Fibroblast of the aortic adventitia (primary cell): ENCODE measurements at regions not wholly inside any gene's neighbourhood (a gene's known extent, or its start where the extent isn't known, plus 50 kb on each side); places are given as distances from the start of the nearest gene placed in this dataset.

Source experiments
- DNase-seq: peaks from one replicate; pipeline ENCODE4 v3.0.0-alpha.2; 2010; ENCODE audit warnings: low read depth
- H3K4me3 ChIP-seq: 2 replicates; pipeline ENCODE4 v1.5.1; 2011; ENCODE audit warnings: low read depth, mild to moderate bottlenecking, control low read depth, low read length, moderate library complexity
- CTCF ChIP-seq: IDR thresholded peaks from 2 replicates; pipeline ENCODE4 v1.5.1; 2011; ENCODE audit warnings: mild to moderate bottlenecking, low read length, control low read depth, inconsistent platforms; ENCODE audit not compliant: insufficient read depth

DNA sequence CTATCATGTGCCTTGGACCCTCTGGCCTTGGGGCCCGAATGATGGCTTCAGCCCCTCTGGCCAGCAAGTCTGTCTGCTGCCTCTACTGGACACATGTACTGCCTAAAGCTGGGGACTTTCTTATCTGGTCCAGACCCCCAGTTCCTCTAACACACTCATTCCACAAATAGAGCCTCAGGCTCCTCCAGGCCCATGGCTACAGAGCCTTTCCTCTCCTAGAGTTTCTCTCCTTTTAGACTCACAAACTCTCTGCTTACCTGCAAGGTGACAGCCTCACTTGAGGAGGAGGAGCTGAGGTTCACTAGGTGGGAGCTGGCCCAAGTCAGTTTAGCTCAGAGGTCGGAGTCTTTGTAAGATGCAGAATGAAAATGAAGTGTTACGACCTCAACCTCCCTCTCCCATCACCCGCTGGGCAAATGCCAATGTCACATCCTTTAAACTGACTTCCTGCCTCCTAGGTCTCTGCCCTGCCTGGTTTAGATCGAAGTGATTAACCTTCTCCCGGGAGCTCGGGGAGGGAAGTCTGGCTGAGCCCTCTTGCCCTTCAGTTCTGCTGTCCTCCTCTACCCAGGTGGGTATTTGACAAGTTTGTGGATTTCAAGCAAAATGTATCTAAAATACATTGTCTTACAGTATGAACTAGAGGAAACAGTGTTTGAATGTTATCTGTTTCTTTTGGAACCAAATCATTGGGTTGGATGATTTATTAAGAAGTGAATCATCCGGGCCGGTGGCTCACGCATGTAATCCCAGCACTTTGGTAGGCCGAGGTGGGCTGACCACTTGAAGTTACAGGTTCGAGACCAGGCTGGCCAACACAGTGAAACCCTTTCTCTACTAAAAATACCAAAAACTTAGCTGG, 71.9 kb upstream of the TNS3 start:
- DNase-seq: peak; percentile 93
- no peak overlapping the region for H3K4me3 ChIP-seq
- no peak for TF ChIP-seq CTCF

- DNase-seq: peak; percentile 68
- TF ChIP-seq CTCF: no peak
- H3K4me3 ChIP-seq: no peak overlapping the region
These were observed 70.7 kb upstream of the TNS3 start for GRCh38 chr7:47652591-47652990.

- peak; percentile 99 for DNase-seq
- no peak for TF ChIP-seq CTCF
- H3K4me3 ChIP-seq: no peak overlapping the region
These were observed 69.7 kb upstream of the TNS3 start for GRCh38 chr7:47651355-47652317.

GRCh38 chr7:47649919-47650318, 68.0 kb upstream of the TNS3 start:
- no peak overlapping the region for H3K4me3 ChIP-seq
- no peak for DNase-seq
- TF ChIP-seq CTCF: no peak

DNA sequence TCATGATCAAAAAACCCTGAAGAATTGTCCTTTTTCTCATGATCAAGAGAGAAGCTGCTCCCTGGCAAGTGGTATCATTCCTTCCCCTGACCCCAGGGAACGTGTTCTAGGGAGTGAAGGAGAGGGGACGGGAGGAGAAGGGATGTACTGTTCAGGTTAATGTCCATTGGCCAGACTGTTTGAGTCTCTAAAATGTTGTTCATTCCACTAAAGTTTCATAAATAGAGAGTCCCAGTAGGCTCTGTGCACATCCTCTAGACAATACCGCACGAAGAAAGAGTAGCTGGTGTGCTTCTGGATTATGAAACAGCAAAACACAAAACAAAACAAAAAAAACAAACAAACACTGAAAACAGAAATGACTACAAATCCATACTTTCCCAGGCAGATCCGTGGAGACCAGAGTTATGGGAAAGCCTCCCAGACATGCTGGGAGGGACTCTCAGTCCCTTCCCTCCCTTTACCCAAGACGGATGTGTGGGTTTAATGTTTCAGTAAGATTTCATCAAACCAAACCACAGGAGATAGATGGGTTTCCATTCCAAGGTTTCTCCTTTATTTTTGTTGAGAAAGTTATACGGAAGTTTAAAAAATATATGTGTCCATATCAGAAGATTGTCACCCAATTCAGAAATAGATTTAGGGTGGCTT, 66.5 kb upstream of the TNS3 start:
- no peak for TF ChIP-seq CTCF

DNA sequence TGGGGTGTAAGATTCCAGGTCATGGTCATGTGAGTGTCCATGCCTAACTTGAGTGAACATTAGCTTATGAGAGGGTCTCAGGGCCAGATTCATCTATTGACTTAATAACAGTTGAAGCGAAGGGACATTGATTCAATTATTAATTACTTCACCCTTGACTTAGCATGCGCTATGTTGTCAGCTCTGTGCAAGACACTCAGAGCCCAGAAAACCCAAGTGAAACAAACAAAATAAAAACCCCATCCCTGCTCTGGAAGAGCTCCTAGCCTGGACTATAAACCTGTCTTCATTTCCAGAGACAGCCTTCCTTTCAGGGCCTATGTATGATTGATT, 66.0 kb upstream of the TNS3 start:
- H3K4me3 ChIP-seq: no peak overlapping the region
- no peak for TF ChIP-seq CTCF
- no peak for DNase-seq

More for the DNA sequence above, 66.5 kb upstream of the TNS3 start:
- H3K4me3 ChIP-seq: no peak overlapping the region
- DNase-seq: peak; percentile 68
